Gastroesophageal sphincter (tissue), 3 donors: ENCODE measurements at regions not wholly inside any gene's neighbourhood (a gene's known extent, or its start where the extent isn't known, plus 50 kb on each side); places are given as distances from the start of the nearest gene placed in this dataset.

Experiments used
- CTCF ChIP-seq, 4 experiments: fragments of 200-600 bp in 2 of 4; fragments of 450-650 bp in 2 of 4; sonication (generic) in 1 of 4; IDR thresholded peaks; one replicate each; pipeline ENCODE4 v1.5.1; 2017 to 2019; ENCODE audit warnings: antibody characterized with exemption in 4 of 4, mild to moderate bottlenecking in 2 of 4, moderate library complexity in 2 of 4
- EP300 ChIP-seq: sonication (generic); formaldehyde crosslinking; IDR thresholded peaks from one replicate; pipeline ENCODE4 v1.6.1; 2017; ENCODE audit warnings: antibody characterized with exemption, mild to moderate bottlenecking
- POLR2A ChIP-seq, 2 donors: fragments of 450-650 bp; IDR thresholded peaks; one replicate each; pipeline ENCODE4 v1.6.1; 2017; ENCODE audit warnings: antibody characterized with exemption in 2 of 2, mild to moderate bottlenecking in 2 of 2, moderate library complexity in 1 of 2
- POLR2AphosphoS5 ChIP-seq: sonication (generic); formaldehyde crosslinking; IDR thresholded peaks from one replicate; pipeline ENCODE4 v1.6.1; 2017; ENCODE audit warnings: antibody characterized with exemption

GRCh38 chr3:35505772-35506171 is 133.6 kb upstream of the ARPP21 start:
- TF ChIP-seq POLR2A (IDR thresholded peaks at IDR 0.05): no peak
- no peak for TF ChIP-seq CTCF (IDR thresholded peaks at IDR 0.05)
- TF ChIP-seq EP300: no peak
- no peak for TF ChIP-seq POLR2AphosphoS5
